Activated T-cell treated with anti-CD3 and anti-CD28 coated beads, Interleukin-2, amount 50 U/mL, for 72 hours (primary cell): ENCODE measurements at regions not wholly inside any gene's neighbourhood (a gene's known extent, or its start where the extent isn't known, plus 50 kb on each side); places are given as distances from the start of the nearest gene placed in this dataset.

Source experiments
- ATAC-seq, 2 donors: fragments of 150-1000 bp; cut with Tn5 transposase; replicated peaks in 1 of 2; 2 replicates each; pipeline ENCODE4 v1.10.0; 2021; ENCODE audit warnings: moderate library complexity in 2 of 2, mild to moderate bottlenecking in 1 of 2
- DNase-seq, 2 donors: peaks; one replicate each; pipeline ENCODE4 v3.0.0; 2021 to 2022; ENCODE audit warnings: mixed read lengths in 1 of 2
- H3K27ac Mint-ChIP-seq: one replicate; pipeline ENCODE4 v1.8.0; 2022; ENCODE audit warnings: mild to moderate bottlenecking, moderate library complexity, mixed read lengths
- H3K27me3 Mint-ChIP-seq: one replicate; pipeline ENCODE4 v1.8.0; 2022; ENCODE audit warnings: low read depth, mixed read lengths
- H3K36me3 Mint-ChIP-seq, 2 donors: one replicate each; pipeline ENCODE4 v1.8.0; 2022; ENCODE audit warnings: mixed read lengths in 2 of 2, mild to moderate bottlenecking in 1 of 2; ENCODE audit not compliant: insufficient read depth in 2 of 2
- H3K4me1 Mint-ChIP-seq: one replicate; pipeline ENCODE4 v1.8.0; 2022; ENCODE audit warnings: low read depth, mixed read lengths
- H3K4me3 Mint-ChIP-seq, 2 donors: one replicate each; pipeline ENCODE4 v1.8.0; 2022; ENCODE audit warnings: mild to moderate bottlenecking in 2 of 2, mixed read lengths in 2 of 2, moderate library complexity in 2 of 2
- H3K9me3 Mint-ChIP-seq, 2 donors: one replicate each; pipeline ENCODE4 v1.8.0; 2022; ENCODE audit warnings: mixed read lengths in 2 of 2

DNA sequence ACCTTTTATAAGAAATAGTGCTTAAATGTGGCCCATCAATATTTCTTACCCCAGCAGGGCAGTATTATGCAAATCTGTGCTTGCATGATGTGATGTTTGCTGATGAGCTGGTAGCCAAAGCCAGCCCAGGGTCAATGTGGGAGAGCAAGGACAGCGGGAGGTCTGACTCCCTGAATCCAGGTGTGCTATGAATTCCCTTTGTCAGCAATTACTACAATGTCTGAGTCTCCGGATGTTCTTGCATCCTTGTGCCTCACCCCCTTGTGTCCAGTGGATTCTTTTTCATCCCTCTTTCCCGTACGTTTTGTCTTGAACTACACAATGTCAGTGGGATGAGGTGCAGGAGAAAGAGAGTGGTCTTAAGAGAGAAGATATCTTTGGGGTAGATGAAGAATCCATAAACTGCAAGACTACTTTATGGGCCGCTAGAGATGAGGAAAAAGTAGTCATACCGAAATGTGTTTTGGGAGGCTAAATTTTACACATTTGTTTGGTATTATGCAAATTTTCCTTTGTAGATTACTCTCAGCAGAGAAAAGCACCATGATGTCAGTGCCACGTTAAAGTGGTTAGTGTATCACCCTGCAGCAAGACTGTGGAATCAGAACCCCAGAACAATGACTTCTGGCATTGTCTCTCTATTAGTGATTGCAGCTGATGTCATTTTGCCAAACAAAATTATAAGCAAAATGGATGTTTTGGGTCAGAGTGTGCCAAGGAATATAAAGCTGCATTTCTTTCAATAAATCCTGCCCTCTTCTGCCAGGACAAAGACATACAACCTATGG is 53.5 kb upstream of the TSHZ3 start:
- Mint-ChIP-seq H3K27me3 (peaks cover 17% of the 10 kb centered on the region), H3K27ac (no peak overlapping the region), H3K36me3 (no peaks in the 10 kb centered on the region), H3K9me3 (no peaks in the 10 kb centered on the region), H3K4me3 (no peak overlapping the region), H3K4me1 (no peaks in the 10 kb centered on the region)
- DNase-seq (no peak), ATAC-seq (no peak)

DNA sequence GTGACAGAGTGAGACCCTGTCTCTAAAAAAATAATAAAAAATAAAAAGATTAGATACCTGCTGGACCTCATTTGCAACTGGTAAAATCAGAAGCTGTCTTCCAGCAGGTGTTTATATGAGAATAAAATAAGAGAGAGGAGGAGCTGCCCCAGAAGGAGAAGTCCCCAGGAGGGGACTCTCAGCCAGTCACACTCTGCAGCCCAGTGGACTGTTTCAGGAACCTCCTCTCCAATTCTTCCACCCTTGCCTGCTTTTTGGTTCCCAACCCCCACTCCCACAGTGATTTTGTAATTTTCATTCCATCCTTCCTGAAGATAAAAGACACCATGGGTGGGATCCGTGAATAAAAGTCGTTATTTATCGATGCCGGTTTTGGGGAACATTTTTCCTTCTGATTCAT is 56.9 kb upstream of the TSHZ3 start:
- H3K4me3 Mint-ChIP-seq, result no peak overlapping the region
- peaks cover 17% of the 10 kb centered on the region for H3K27me3 Mint-ChIP-seq
- no peak overlapping the region for H3K27ac Mint-ChIP-seq
- no peaks in the 10 kb centered on the region for H3K36me3 Mint-ChIP-seq
- H3K9me3 Mint-ChIP-seq, result peaks cover 0 to 3% of the 10 kb centered on the region in 2 donors
- ATAC-seq (no peak), DNase-seq (no peak)
- H3K4me1 Mint-ChIP-seq, result no peaks in the 10 kb centered on the region

GRCh38 chr19:31408460-31409124 is 59.4 kb upstream of the TSHZ3 start:
- no peaks in the 10 kb centered on the region for H3K36me3 Mint-ChIP-seq
- peaks cover 17% of the 10 kb centered on the region for H3K27me3 Mint-ChIP-seq
- H3K27ac Mint-ChIP-seq, result no peak overlapping the region
- no peaks in the 10 kb centered on the region for H3K4me1 Mint-ChIP-seq
- DNase-seq, result no peak
- H3K9me3 Mint-ChIP-seq, result peaks cover 0 to 3% of the 10 kb centered on the region in 2 donors
- no peak for ATAC-seq
- no peak overlapping the region for H3K4me3 Mint-ChIP-seq

DNA sequence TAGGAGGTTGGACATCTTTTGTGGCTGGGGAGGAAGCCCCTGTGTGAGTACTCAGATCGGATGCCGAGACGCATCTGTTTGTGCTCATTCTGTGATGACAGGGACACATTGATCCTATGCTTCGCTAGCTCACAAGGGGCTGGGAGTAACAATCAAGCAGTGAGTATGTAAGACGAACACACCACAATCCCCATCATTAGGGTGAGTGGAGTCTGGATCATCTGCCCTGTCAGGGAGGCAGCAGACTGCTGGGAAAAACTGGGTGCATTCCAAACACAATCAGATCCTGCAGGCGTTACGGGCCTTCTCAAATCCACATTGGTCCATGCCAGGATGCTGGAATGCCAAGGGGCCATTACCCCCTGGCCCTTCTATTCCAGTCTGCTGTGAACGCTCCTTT is 64.1 kb upstream of the TSHZ3 start:
- Mint-ChIP-seq H3K4me1 (no peaks in the 10 kb centered on the region), H3K27me3 (peaks cover 16% of the 10 kb centered on the region), H3K27ac (no peak overlapping the region)

GRCh38 chr19:31415322-31415721 is 66.1 kb upstream of the TSHZ3 start:
- peaks cover 1 to 3% of the 10 kb centered on the region in 2 donors for H3K9me3 Mint-ChIP-seq
- H3K27me3 Mint-ChIP-seq, result peaks cover 16% of the 10 kb centered on the region
- no peak overlapping the region for H3K27ac Mint-ChIP-seq
- DNase-seq, result no peak
- no peak overlapping the region for H3K4me3 Mint-ChIP-seq
- H3K36me3 Mint-ChIP-seq, result no peaks in the 10 kb centered on the region
- no peak for ATAC-seq
- H3K4me1 Mint-ChIP-seq, result no peaks in the 10 kb centered on the region

More for the DNA sequence above, 64.1 kb upstream of the TSHZ3 start:
- DNase-seq, result no peak
- no peak for ATAC-seq
- no peaks in the 10 kb centered on the region for H3K36me3 Mint-ChIP-seq
- H3K4me3 Mint-ChIP-seq, result no peak overlapping the region
- peaks cover 1 to 3% of the 10 kb centered on the region in 2 donors for H3K9me3 Mint-ChIP-seq

DNA sequence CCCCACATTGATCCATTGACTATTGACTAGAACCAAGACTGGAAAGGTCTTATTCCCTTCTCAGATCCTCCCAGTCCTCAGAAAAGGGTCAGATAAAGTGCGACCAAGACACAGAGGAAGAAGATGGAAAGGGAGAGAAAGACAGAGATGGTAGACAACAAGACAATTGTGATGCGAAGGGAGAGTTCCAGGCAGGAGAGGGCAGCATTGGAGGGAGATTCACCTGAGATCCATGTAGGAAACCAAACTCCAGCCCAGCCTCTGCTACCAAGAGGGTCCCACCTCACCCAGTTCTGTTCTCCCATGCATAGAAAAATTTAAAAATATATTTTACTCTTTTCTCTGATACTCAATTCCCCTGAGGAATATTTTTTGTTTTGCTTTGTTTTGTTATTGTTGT is 67.3 kb upstream of the TSHZ3 start:
- no peak for DNase-seq
- no peaks in the 10 kb centered on the region for H3K36me3 Mint-ChIP-seq
- no peaks in the 10 kb centered on the region for H3K4me1 Mint-ChIP-seq
- no peak for ATAC-seq
- H3K27ac Mint-ChIP-seq, result no peak overlapping the region
- H3K27me3 Mint-ChIP-seq, result peaks cover 16% of the 10 kb centered on the region
- no peak overlapping the region for H3K4me3 Mint-ChIP-seq
- H3K9me3 Mint-ChIP-seq, result peaks cover 0 to 1% of the 10 kb centered on the region in 2 donors

GRCh38 chr19:31418055-31418454 is 68.8 kb upstream of the TSHZ3 start:
- Mint-ChIP-seq H3K4me3 (no peak overlapping the region), H3K4me1 (no peaks in the 10 kb centered on the region)
- ATAC-seq, result no peak

DNA sequence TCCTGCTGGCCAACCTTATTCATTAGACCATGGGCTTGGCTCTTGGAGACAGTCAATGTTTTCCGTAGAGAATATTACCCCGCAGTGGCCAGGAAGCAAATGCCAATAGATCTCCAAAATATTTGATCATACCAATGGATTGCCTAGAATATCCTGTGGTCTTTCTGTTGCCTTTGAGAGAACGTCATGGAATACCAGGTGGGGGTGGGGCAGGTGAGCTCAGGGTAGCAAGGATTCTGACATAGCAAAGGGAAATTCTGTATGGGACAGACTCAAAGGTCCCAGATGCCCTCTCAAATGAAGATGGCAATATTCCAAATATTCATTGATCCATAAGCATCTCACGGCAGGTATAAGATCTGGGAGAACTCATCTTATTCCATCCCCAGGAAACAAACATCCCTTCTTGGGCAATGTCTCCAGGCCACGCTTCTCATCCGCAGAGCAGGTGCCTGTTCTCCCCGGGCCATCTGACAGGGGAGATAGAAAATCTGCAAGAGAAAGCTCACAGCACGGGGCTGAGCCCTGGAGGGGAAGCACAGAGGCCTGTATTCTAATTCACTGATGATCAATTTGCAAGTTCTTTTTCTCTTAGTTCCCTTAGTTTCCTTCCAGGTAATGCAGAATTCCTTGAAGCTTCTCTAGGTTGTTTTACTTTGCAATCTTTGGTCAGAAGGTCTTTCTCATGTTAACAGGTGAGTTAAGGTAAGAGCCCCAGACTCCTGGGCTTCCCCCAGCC is 69.6 kb upstream of the TSHZ3 start:
- no peak for DNase-seq
- no peaks in the 10 kb centered on the region for H3K36me3 Mint-ChIP-seq
- no peak overlapping the region for H3K4me3 Mint-ChIP-seq
- H3K27me3 Mint-ChIP-seq, result peaks cover 16% of the 10 kb centered on the region
- H3K9me3 Mint-ChIP-seq, result peaks cover 0 to 1% of the 10 kb centered on the region in 2 donors
- no peak overlapping the region for H3K27ac Mint-ChIP-seq
- no peak for ATAC-seq
- H3K4me1 Mint-ChIP-seq, result no peaks in the 10 kb centered on the region

More at GRCh38 chr19:31418055-31418454, 68.8 kb upstream of the TSHZ3 start:
- Mint-ChIP-seq H3K36me3 (no peaks in the 10 kb centered on the region), H3K27me3 (peaks cover 16% of the 10 kb centered on the region), H3K9me3 (peaks cover 0 to 1% of the 10 kb centered on the region in 2 donors), H3K27ac (no peak overlapping the region)
- DNase-seq, result no peak

- ATAC-seq, result no peak
- Mint-ChIP-seq H3K27ac (no peak overlapping the region), H3K4me1 (no peaks in the 10 kb centered on the region), H3K36me3 (no peaks in the 10 kb centered on the region), H3K4me3 (no peak overlapping the region), H3K9me3 (no peaks in the 10 kb centered on the region), H3K27me3 (peaks cover 17% of the 10 kb centered on the region)
- DNase-seq, result no peak
Measured at GRCh38 chr19:31419871-31420445, 70.7 kb upstream of the TSHZ3 start.

- Mint-ChIP-seq H3K9me3 (no peaks in the 10 kb centered on the region), H3K27me3 (peaks cover 12% of the 10 kb centered on the region), H3K4me3 (no peak overlapping the region), H3K4me1 (no peaks in the 10 kb centered on the region), H3K27ac (no peak overlapping the region), H3K36me3 (no peaks in the 10 kb centered on the region)
- ATAC-seq (no peak), DNase-seq (no peak)
Measured at GRCh38 chr19:31421082-31421481, 71.8 kb upstream of the TSHZ3 start.

- DNase-seq (no peak), ATAC-seq (no peak)
- Mint-ChIP-seq H3K4me1 (no peaks in the 10 kb centered on the region), H3K36me3 (no peaks in the 10 kb centered on the region), H3K9me3 (no peaks in the 10 kb centered on the region), H3K27ac (no peak overlapping the region), H3K27me3 (peaks cover 12% of the 10 kb centered on the region), H3K4me3 (no peak overlapping the region)
Measured at GRCh38 chr19:31421856-31422255, 72.6 kb upstream of the TSHZ3 start.

DNA sequence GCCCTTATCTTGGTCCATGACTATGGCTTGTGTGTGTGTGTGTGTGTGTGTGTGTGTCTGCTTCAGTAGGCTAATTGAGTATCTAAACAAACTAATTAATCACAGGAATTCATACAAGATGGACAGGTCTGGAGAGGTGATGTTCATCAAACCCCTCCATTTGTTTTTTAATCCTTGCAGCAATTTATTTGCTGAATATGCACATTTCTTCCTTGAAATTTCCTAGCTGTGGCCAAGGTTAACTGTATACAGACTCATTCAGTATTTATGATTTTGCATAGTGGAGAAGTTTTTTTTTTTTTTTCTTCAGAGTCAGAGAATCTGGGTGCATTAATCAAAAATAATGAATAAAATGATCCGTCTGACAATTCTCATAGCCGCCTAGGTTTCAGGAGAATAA is 74.7 kb upstream of the TSHZ3 start:
- H3K4me1 Mint-ChIP-seq, result no peaks in the 10 kb centered on the region
- H3K9me3 Mint-ChIP-seq, result no peaks in the 10 kb centered on the region
- H3K36me3 Mint-ChIP-seq, result no peaks in the 10 kb centered on the region
- DNase-seq (no peak), ATAC-seq (no peak)
- H3K4me3 Mint-ChIP-seq, result no peak overlapping the region
- H3K27me3 Mint-ChIP-seq, result peaks cover 12% of the 10 kb centered on the region
- H3K27ac Mint-ChIP-seq, result no peak overlapping the region
